ENCODE measurements at regions not wholly inside any gene's neighbourhood (a gene's known extent, or its start where the extent isn't known, plus 50 kb on each side); places are given as distances from the start of the nearest gene placed in this dataset.

GRCh38 chr4:22874334-22874912 is 181.7 kb downstream of the GBA3 start:
- no peak for DNase-seq (ENCODE audit: low read depth)

GRCh38 chr4:22873899-22874298 is 181.2 kb downstream of the GBA3 start:
- DNase-seq (ENCODE audit: low read depth): no peak

GRCh38 chr4:22870847-22871449 is 178.2 kb downstream of the GBA3 start:
- DNase-seq (ENCODE audit: low read depth): no peak

- DNase-seq (ENCODE audit: low read depth): no peak
Measured at GRCh38 chr4:22869235-22869634, 176.5 kb downstream of the GBA3 start.

Measured in forelimb muscle (tissue), 1 donor.